BLaER1 treated with 17β-estradiol and CSF1 and Interleukin-3, amounts not matched to agents 10 nM and 100 nM (cell line): ENCODE measurements at regions not wholly inside any gene's neighbourhood (a gene's known extent, or its start where the extent isn't known, plus 50 kb on each side); places are given as distances from the start of the nearest gene placed in this dataset.

Experiments
- H3K27ac ChIP-seq, 11 experiments: shearing (Covaris generic); formaldehyde crosslinking; 2 replicates each; pipeline ENCODE4 v1.8.1; 2022
- H3K27me3 ChIP-seq, 11 experiments: shearing (Covaris generic); formaldehyde crosslinking; 2 replicates each; pipeline ENCODE4 v1.8.1; 2022
- H3K36me3 ChIP-seq, 11 experiments: shearing (Covaris generic); formaldehyde crosslinking; 2 replicates each; pipeline ENCODE4 v1.8.1; 2022
- H3K4me1 ChIP-seq, 10 experiments: shearing (Covaris generic); formaldehyde crosslinking; 2 replicates each; pipeline ENCODE4 v1.8.1; 2022
- H3K4me2 ChIP-seq, 11 experiments: shearing (Covaris generic); formaldehyde crosslinking; 2 replicates each; pipeline ENCODE4 v1.8.1; 2022
- H3K4me3 ChIP-seq, 10 experiments: shearing (Covaris generic); formaldehyde crosslinking; 2 replicates each; pipeline ENCODE4 v1.8.1; 2022
- H3K9ac ChIP-seq, 11 experiments: shearing (Covaris generic); formaldehyde crosslinking; 2 replicates each; pipeline ENCODE4 v1.8.1; 2022
- H3K9me3 ChIP-seq, 11 experiments: shearing (Covaris generic); formaldehyde crosslinking; replicated peaks in 1 of 11; 2 replicates each; pipeline ENCODE4 v1.8.1; 2022
- H4K20me1 ChIP-seq, 11 experiments: shearing (Covaris generic); formaldehyde crosslinking; 2 replicates each; pipeline ENCODE4 v1.8.1; 2022
- Cebpa-rat ChIP-seq, 11 experiments: shearing (Covaris generic); IDR thresholded peaks; 2 replicates each; pipeline ENCODE4 v1.8.1; 2022

GRCh38 chr7:84665339-84665738 lies 470.8 kb upstream of the SEMA3A start:
- Histone ChIP-seq H3K9me3 (no peaks in the 10 kb centered on the region), H3K27ac (no peak overlapping the region), H3K4me1 (peaks cover 0 to 13% (median 7%) of the 10 kb centered on the region in 10 experiments; a peak in 7 of 20 replicates), H3K4me3 (no peak overlapping the region), H3K27me3 (no peaks in the 10 kb centered on the region), H3K9ac (no peak overlapping the region), H3K36me3 (no peaks in the 10 kb centered on the region), H4K20me1 (no peaks in the 10 kb centered on the region), H3K4me2 (no peak overlapping the region)
- TF ChIP-seq Cebpa-rat (IDR thresholded peaks at IDR 0.05) = no peak

- no peak overlapping the region for H3K4me2 ChIP-seq
- no peak for TF ChIP-seq Cebpa-rat (IDR thresholded peaks at IDR 0.05)
These were observed 470.0 kb upstream of the SEMA3A start for GRCh38 chr7:84664626-84665025.

GRCh38 chr7:84663224-84663623 lies 468.6 kb upstream of the SEMA3A start:
- H3K4me2 ChIP-seq = no peak overlapping the region
- H3K27ac ChIP-seq = no peak overlapping the region
- H3K36me3 ChIP-seq = no peaks in the 10 kb centered on the region
- H3K27me3 ChIP-seq = no peaks in the 10 kb centered on the region
- no peak overlapping the region for H3K9ac ChIP-seq
- no peaks in the 10 kb centered on the region for H4K20me1 ChIP-seq
- no peak for TF ChIP-seq Cebpa-rat (IDR thresholded peaks at IDR 0.05)
- H3K4me3 ChIP-seq = no peak overlapping the region
- H3K4me1 ChIP-seq = no peaks in the 10 kb centered on the region
- H3K9me3 ChIP-seq = no peaks in the 10 kb centered on the region

More at GRCh38 chr7:84664626-84665025, 470.0 kb upstream of the SEMA3A start:
- H3K27me3 ChIP-seq = no peaks in the 10 kb centered on the region
- no peaks in the 10 kb centered on the region for H4K20me1 ChIP-seq
- no peak overlapping the region for H3K9ac ChIP-seq
- no peaks in the 10 kb centered on the region for H3K9me3 ChIP-seq
- H3K27ac ChIP-seq = no peak overlapping the region
- no peaks in the 10 kb centered on the region for H3K36me3 ChIP-seq
- H3K4me3 ChIP-seq = no peak overlapping the region
- H3K4me1 ChIP-seq = peaks cover 0 to 11% (median 7%) of the 10 kb centered on the region in 10 experiments; a peak in 7 of 20 replicates

GRCh38 chr7:84658286-84658685 lies 463.7 kb upstream of the SEMA3A start:
- H3K4me1 ChIP-seq = peaks cover 0 to 5% (median 0%) of the 10 kb centered on the region in 10 experiments; a peak in 1 of 20 replicates
- H3K4me3 ChIP-seq = no peak overlapping the region
- H3K9me3 ChIP-seq = no peaks in the 10 kb centered on the region
- no peak overlapping the region for H3K4me2 ChIP-seq
- H3K36me3 ChIP-seq = no peaks in the 10 kb centered on the region
- H3K27me3 ChIP-seq = no peaks in the 10 kb centered on the region
- H3K9ac ChIP-seq = no peak overlapping the region
- no peak for TF ChIP-seq Cebpa-rat (IDR thresholded peaks at IDR 0.05)
- H3K27ac ChIP-seq = no peak overlapping the region
- H4K20me1 ChIP-seq = no peaks in the 10 kb centered on the region

- TF ChIP-seq Cebpa-rat (IDR thresholded peaks at IDR 0.05) = no peak
- no peak overlapping the region for H3K4me3 ChIP-seq
- H4K20me1 ChIP-seq = no peaks in the 10 kb centered on the region
- H3K36me3 ChIP-seq = no peaks in the 10 kb centered on the region
- H3K9ac ChIP-seq = no peak overlapping the region
- peaks cover 0 to 5% (median 0%) of the 10 kb centered on the region in 10 experiments; a peak in 1 of 20 replicates for H3K4me1 ChIP-seq
- H3K9me3 ChIP-seq = no peaks in the 10 kb centered on the region
- H3K27me3 ChIP-seq = no peaks in the 10 kb centered on the region
- H3K27ac ChIP-seq = no peak overlapping the region
- no peak overlapping the region for H3K4me2 ChIP-seq
These were observed 459.7 kb upstream of the SEMA3A start for GRCh38 chr7:84654273-84654672.

- no peak for TF ChIP-seq Cebpa-rat (IDR thresholded peaks at IDR 0.05)
- H3K4me2 ChIP-seq = no peak overlapping the region; a peak in 1 of 22 replicates
- no peaks in the 10 kb centered on the region for H4K20me1 ChIP-seq
- no peak overlapping the region for H3K4me3 ChIP-seq
- H3K36me3 ChIP-seq = no peaks in the 10 kb centered on the region
- peaks cover 0 to 5% (median 0%) of the 10 kb centered on the region in 10 experiments; a peak in 1 of 20 replicates for H3K4me1 ChIP-seq
- H3K9ac ChIP-seq = no peak overlapping the region
- H3K27me3 ChIP-seq = no peaks in the 10 kb centered on the region
- no peak overlapping the region; a peak in 1 of 22 replicates for H3K27ac ChIP-seq
- no peaks in the 10 kb centered on the region for H3K9me3 ChIP-seq
These were observed 457.3 kb upstream of the SEMA3A start for GRCh38 chr7:84651876-84652275.

- H3K9ac ChIP-seq = no peak overlapping the region
- no peak overlapping the region for H3K4me2 ChIP-seq
- no peak for TF ChIP-seq Cebpa-rat (IDR thresholded peaks at IDR 0.05)
- no peak overlapping the region for H3K27ac ChIP-seq
- H3K36me3 ChIP-seq = no peaks in the 10 kb centered on the region
- H3K4me3 ChIP-seq = no peak overlapping the region
- no peaks in the 10 kb centered on the region for H4K20me1 ChIP-seq
- H3K4me1 ChIP-seq = no peaks in the 10 kb centered on the region
- no peaks in the 10 kb centered on the region for H3K9me3 ChIP-seq
- no peaks in the 10 kb centered on the region for H3K27me3 ChIP-seq
These were observed 453.5 kb upstream of the SEMA3A start for GRCh38 chr7:84647797-84648757.

GRCh38 chr7:84642611-84643010 lies 448.0 kb upstream of the SEMA3A start:
- Histone ChIP-seq H3K4me1 (peaks cover 0 to 21% (median 0%) of the 10 kb centered on the region in 10 experiments; a peak in 6 of 20 replicates), H3K4me3 (no peak overlapping the region), H3K27me3 (no peaks in the 10 kb centered on the region), H3K36me3 (no peaks in the 10 kb centered on the region), H3K27ac (no peak overlapping the region), H3K9ac (no peak overlapping the region), H3K9me3 (no peaks in the 10 kb centered on the region; a peak in 1 of 22 replicates), H4K20me1 (no peaks in the 10 kb centered on the region), H3K4me2 (no peak overlapping the region)
- TF ChIP-seq Cebpa-rat (IDR thresholded peaks at IDR 0.05) = no peak

- Histone ChIP-seq H3K36me3 (no peaks in the 10 kb centered on the region), H3K9ac (no peak overlapping the region), H4K20me1 (no peaks in the 10 kb centered on the region), H3K4me3 (no peak overlapping the region), H3K4me1 (peaks cover 0 to 33% (median 0%) of the 10 kb centered on the region in 10 experiments; a peak in 6 of 20 replicates), H3K27ac (no peak overlapping the region), H3K9me3 (peaks cover 0 to 5% (median 0%) of the 10 kb centered on the region in 11 experiments; a peak in 3 of 22 replicates), H3K27me3 (no peaks in the 10 kb centered on the region), H3K4me2 (no peak overlapping the region)
- TF ChIP-seq Cebpa-rat (IDR thresholded peaks at IDR 0.05) = no peak
These were observed 446.0 kb upstream of the SEMA3A start for GRCh38 chr7:84640637-84641036.
